ENCODE measurements at regions not wholly inside any gene's neighbourhood (a gene's known extent, or its start where the extent isn't known, plus 50 kb on each side); places are given as distances from the start of the nearest gene placed in this dataset.
"Not testable (repeated sequence)": the region's sequence is repeated elsewhere in the genome, so short reads cannot be mapped to it uniquely, and the experiment has no call there.

DNA sequence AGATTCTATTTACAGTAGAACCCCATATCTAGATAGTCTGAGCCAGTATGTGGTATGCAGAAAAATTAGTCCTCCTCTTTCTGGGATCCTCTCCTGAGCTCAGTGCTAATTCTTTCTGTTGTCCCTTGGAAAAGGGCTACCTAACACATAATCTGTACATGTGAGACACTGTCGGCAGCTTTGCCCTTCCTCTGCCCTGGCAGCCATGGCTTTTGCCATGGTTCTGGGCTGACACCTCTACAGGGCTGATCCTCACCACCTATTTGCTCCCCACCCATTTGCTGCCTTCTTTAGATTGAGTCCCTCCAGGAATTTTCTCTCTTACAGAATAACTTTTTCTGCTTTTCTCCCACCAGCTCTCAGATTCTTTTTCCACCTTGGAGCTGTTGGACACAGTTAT, 64.7 kb upstream of the MAP9 start:
- Histone ChIP-seq H3K4me1 (peaks cover 0 to 12% (median 2%) of the 10 kb centered on the region in 6 donors), H3K36me3 (no peaks in the 10 kb centered on the region), H3K27me3 (replicated peaks in 1 of 7) (peaks cover 0 to 11% (median 3%) of the 10 kb centered on the region in 7 donors), H3K27ac (no peak overlapping the region), H3K4me3 (no peak overlapping the region), H3K9me3 (no peaks in the 10 kb centered on the region)
- TF ChIP-seq CTCF (IDR thresholded peaks at IDR 0.05 in 8 of 11, conservative IDR thresholded peaks at IDR 0.05 in 3 of 11), result no peak
- TF ChIP-seq POLR2AphosphoS5 (IDR thresholded peaks at IDR 0.05), result no peak
- no peak for TF ChIP-seq POLR2A (IDR thresholded peaks at IDR 0.05)
- intact Hi-C loops (cut with DNase I; ENCODE audit: low total_unique reads), result loop anchor here (5.0 kb wide), 1 partner anchor 351 kb away; no protein-coding TSS in a partner anchor
- DNase-seq, result no peak
- 78 to 88% (median 85%) methylated on average over 1 of the region's 1 CpG for WGBS, 5 donors

- peaks cover 0 to 12% (median 2%) of the 10 kb centered on the region in 6 donors for H3K4me1 ChIP-seq
- 95 to 97% (median 97%) methylated on average over 6 of the region's 6 CpGs for WGBS, 5 donors
- H3K36me3 ChIP-seq, H3K4me3 ChIP-seq, DNase-seq, H3K9me3 ChIP-seq, H3K27ac ChIP-seq: not testable (repeated sequence)
- peaks cover 0 to 11% (median 3%) of the 10 kb centered on the region in 7 donors for H3K27me3 ChIP-seq (replicated peaks in 1 of 7)
- intact Hi-C loops (cut with DNase I; ENCODE audit: low total_unique reads), result loop anchor here (5.0 kb wide), 1 partner anchor 353 kb away; no protein-coding TSS in a partner anchor
Observed at GRCh38 chr4:155439760-155440159, 63.0 kb upstream of the MAP9 start.

DNA sequence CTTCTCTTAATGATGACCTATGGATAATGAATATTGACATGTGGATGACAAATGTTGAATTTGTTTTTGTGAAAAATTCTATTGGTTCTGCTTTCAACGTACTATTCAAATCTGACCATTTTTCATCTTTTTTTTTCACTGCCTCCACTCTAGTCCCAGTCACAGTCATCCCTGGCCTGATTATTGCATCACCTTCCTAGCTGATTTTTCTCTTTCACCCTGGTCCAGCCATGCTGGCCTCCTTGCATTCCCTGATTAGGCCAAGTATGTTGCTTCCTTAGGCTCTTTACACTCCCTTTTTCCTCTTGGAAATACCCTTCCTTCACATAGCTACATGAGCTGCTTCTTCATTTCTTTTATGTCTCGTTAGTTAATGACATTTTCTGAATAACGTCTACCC, 58.1 kb upstream of the MAP9 start:
- H3K4me1 ChIP-seq, result no peaks in the 10 kb centered on the region
- no peak overlapping the region for H3K4me3 ChIP-seq
- H3K36me3 ChIP-seq, result no peaks in the 10 kb centered on the region
- no peak overlapping the region for H3K27ac ChIP-seq
- DNase-seq, result no peak
- H3K27me3 ChIP-seq (replicated peaks in 1 of 7), result no peaks in the 10 kb centered on the region
- TF ChIP-seq POLR2A (IDR thresholded peaks at IDR 0.05) (no peak), CTCF (IDR thresholded peaks at IDR 0.05 in 8 of 11, conservative IDR thresholded peaks at IDR 0.05 in 3 of 11) (no peak), POLR2AphosphoS5 (IDR thresholded peaks at IDR 0.05) (no peak)
- no peaks in the 10 kb centered on the region for H3K9me3 ChIP-seq
- intact Hi-C loops (cut with DNase I; ENCODE audit: low total_unique reads), result no loop called here
- WGBS, 5 donors, result 73 to 87% (median 75%) methylated on average over 3 of the region's 3 CpGs

DNA sequence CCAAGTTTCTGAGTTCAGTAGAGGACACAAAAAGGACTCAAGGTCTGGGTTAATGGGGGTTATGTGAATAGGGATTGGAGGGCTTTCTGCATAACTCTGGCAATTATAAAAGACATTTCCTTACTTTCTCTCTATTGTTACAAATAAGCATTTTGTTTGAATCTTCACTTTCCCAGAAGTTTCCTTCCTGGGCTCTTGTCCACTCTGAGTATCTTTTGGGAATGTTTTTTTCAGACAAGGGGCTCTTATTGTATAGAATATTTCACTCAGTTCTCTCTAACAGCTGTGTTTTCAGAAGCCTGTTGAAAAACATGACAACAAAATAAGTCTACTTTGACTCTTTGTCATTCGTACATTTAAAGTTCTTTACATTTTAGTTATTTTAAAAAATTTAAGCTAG, 57.6 kb upstream of the MAP9 start:
- H3K9me3 ChIP-seq, result no peaks in the 10 kb centered on the region
- 80 to 91% (median 84%) methylated on average over 1 of the region's 1 CpG for WGBS, 5 donors
- H3K27ac ChIP-seq, result no peak overlapping the region
- no peaks in the 10 kb centered on the region for H3K36me3 ChIP-seq
- H3K27me3 ChIP-seq (replicated peaks in 1 of 7), result no peaks in the 10 kb centered on the region
- H3K4me3 ChIP-seq, result no peak overlapping the region
- H3K4me1 ChIP-seq, result no peaks in the 10 kb centered on the region
- intact Hi-C loops (cut with DNase I; ENCODE audit: low total_unique reads), result no loop called here
- no peak for DNase-seq
- TF ChIP-seq POLR2AphosphoS5 (IDR thresholded peaks at IDR 0.05) (no peak), CTCF (IDR thresholded peaks at IDR 0.05 in 8 of 11, conservative IDR thresholded peaks at IDR 0.05 in 3 of 11) (no peak), POLR2A (IDR thresholded peaks at IDR 0.05) (no peak)

All from spleen (tissue), 11 donors.